ENCODE measurements at regions not wholly inside any gene's neighbourhood (a gene's known extent, or its start where the extent isn't known, plus 50 kb on each side); places are given as distances from the start of the nearest gene placed in this dataset.

- CTCF ChIA-PET = interaction anchor here (0.7 kb wide), 1 partner anchor 36 kb away, joined by 4 read pairs; no protein-coding TSS in a partner anchor
- Histone ChIP-seq H3K4me1 (ENCODE audit: insufficient read depth, low read length) (peaks cover 18% of the 10 kb centered on the region), H4K20me1 (ENCODE audit: low read length) (no peaks in the 10 kb centered on the region), H3K4me2 (ENCODE audit: low read length) (peak overlapping the region; percentile 72), H3K9me3 (ENCODE audit: low read length) (no peaks in the 10 kb centered on the region), H3K79me2 (ENCODE audit: low read length) (no peaks in the 10 kb centered on the region), H3K4me3 (ENCODE audit: low read length) (peak overlapping the region; percentile 4; the same call in 1 of the 2 replicates), H2AFZ (ENCODE audit: low read length) (peak overlapping the region; percentile 32; the same call in 1 of the 2 replicates), H3K27ac (ENCODE audit: low read length) (peak overlapping the region; percentile 93), H3K9me2 (replicated peaks; ENCODE audit: low read length) (no peaks in the 10 kb centered on the region), H3K27me3 (ENCODE audit: low read length) (no peaks in the 10 kb centered on the region), H3K9ac (ENCODE audit: low read length) (peak overlapping the region; percentile 32; the same call in 1 of the 2 replicates), H3F3A (ENCODE audit: low read length, unreplicated experiment) (peaks cover 11% of the 10 kb centered on the region), H3K36me3 (ENCODE audit: low read depth, low read length) (no peaks in the 10 kb centered on the region)
- DNase-seq (no peak), ATAC-seq (peak; percentile 97)
- TF ChIP-seq EZH2 (IDR thresholded peaks at IDR 0.05; ENCODE audit: low read length, unreplicated experiment) (no peak), CTCF (conservative IDR thresholded peaks at IDR 0.05; ENCODE audit: low read depth, low read length) (no peak), EZH2phosphoT487 (IDR thresholded peaks at IDR 0.05; ENCODE audit: borderline replicate concordance, low read length) (no peak)
- intact Hi-C loops (cut with micrococcal nuclease) = loop anchor here (2.0 kb wide), 3 partner anchors 16 to 90 kb away; no protein-coding TSS in a partner anchor
- POLR2A ChIA-PET (ENCODE audit: unreplicated experiment) = no interaction called here
- BruUV-seq (replicated peaks) = no TSS peak
Measured at GRCh38 chr13:48909056-48909389, 66.7 kb upstream of the FNDC3A start.

- H3K4me2 ChIP-seq (ENCODE audit: low read length) = no peak overlapping the region
- H3K27ac ChIP-seq (ENCODE audit: low read length) = no peak overlapping the region
- intact Hi-C loops (cut with micrococcal nuclease) = no loop called here
- H3K79me2 ChIP-seq (ENCODE audit: low read length) = no peaks in the 10 kb centered on the region
- DNase-seq = no peak
- TF ChIP-seq CTCF (conservative IDR thresholded peaks at IDR 0.05; ENCODE audit: low read depth, low read length) (no peak), EZH2 (IDR thresholded peaks at IDR 0.05; ENCODE audit: low read length, unreplicated experiment) (no peak), EZH2phosphoT487 (IDR thresholded peaks at IDR 0.05; ENCODE audit: borderline replicate concordance, low read length) (no peak)
- no peak overlapping the region for H3K9ac ChIP-seq (ENCODE audit: low read length)
- H3K4me1 ChIP-seq (ENCODE audit: insufficient read depth, low read length) = peaks cover 18% of the 10 kb centered on the region
- H3K9me3 ChIP-seq (ENCODE audit: low read length) = no peaks in the 10 kb centered on the region
- no TSS peak for BruUV-seq (replicated peaks)
- H4K20me1 ChIP-seq (ENCODE audit: low read length) = no peaks in the 10 kb centered on the region
- H3K9me2 ChIP-seq (replicated peaks; ENCODE audit: low read length) = no peaks in the 10 kb centered on the region
- H3K36me3 ChIP-seq (ENCODE audit: low read depth, low read length) = no peaks in the 10 kb centered on the region
- ChIA-PET CTCF (no interaction called here), POLR2A (ENCODE audit: unreplicated experiment) (no interaction called here)
- no peaks in the 10 kb centered on the region for H3K27me3 ChIP-seq (ENCODE audit: low read length)
- no peak overlapping the region for H3K4me3 ChIP-seq (ENCODE audit: low read length)
- ATAC-seq = no peak
- H3F3A ChIP-seq (ENCODE audit: low read length, unreplicated experiment) = peaks cover 11% of the 10 kb centered on the region
- H2AFZ ChIP-seq (ENCODE audit: low read length) = no peak overlapping the region
Measured at GRCh38 chr13:48910686-48911085, 65.0 kb upstream of the FNDC3A start.

- ChIA-PET CTCF (no interaction called here), POLR2A (ENCODE audit: unreplicated experiment) (no interaction called here)
- no peak for DNase-seq
Measured at GRCh38 chr13:48919751-48920150, 56.0 kb upstream of the FNDC3A start.

More at GRCh38 chr13:48919751-48920150, 56.0 kb upstream of the FNDC3A start:
- no peak overlapping the region for H3K4me3 ChIP-seq (ENCODE audit: low read length)
- no peaks in the 10 kb centered on the region for H3F3A ChIP-seq (ENCODE audit: low read length, unreplicated experiment)
- no peaks in the 10 kb centered on the region for H3K9me2 ChIP-seq (replicated peaks; ENCODE audit: low read length)
- no peak overlapping the region for H3K27ac ChIP-seq (ENCODE audit: low read length)
- no peak overlapping the region for H3K4me2 ChIP-seq (ENCODE audit: low read length)
- H3K4me1 ChIP-seq (ENCODE audit: insufficient read depth, low read length) = no peaks in the 10 kb centered on the region
- no peaks in the 10 kb centered on the region for H3K9me3 ChIP-seq (ENCODE audit: low read length)
- no peaks in the 10 kb centered on the region for H4K20me1 ChIP-seq (ENCODE audit: low read length)
- no peaks in the 10 kb centered on the region for H3K79me2 ChIP-seq (ENCODE audit: low read length)
- BruUV-seq (replicated peaks) = no TSS peak
- TF ChIP-seq CTCF (conservative IDR thresholded peaks at IDR 0.05; ENCODE audit: low read depth, low read length) (no peak), EZH2phosphoT487 (IDR thresholded peaks at IDR 0.05; ENCODE audit: borderline replicate concordance, low read length) (no peak), EZH2 (IDR thresholded peaks at IDR 0.05; ENCODE audit: low read length, unreplicated experiment) (no peak)
- no peak overlapping the region for H3K9ac ChIP-seq (ENCODE audit: low read length)
- intact Hi-C loops (cut with micrococcal nuclease) = no loop called here
- no peaks in the 10 kb centered on the region for H3K36me3 ChIP-seq (ENCODE audit: low read depth, low read length)
- no peak overlapping the region for H2AFZ ChIP-seq (ENCODE audit: low read length)
- ATAC-seq = no peak
- no peaks in the 10 kb centered on the region for H3K27me3 ChIP-seq (ENCODE audit: low read length)
